ENCODE measurements at regions not wholly inside any gene's neighbourhood (a gene's known extent, or its start where the extent isn't known, plus 50 kb on each side); places are given as distances from the start of the nearest gene placed in this dataset.

DNA sequence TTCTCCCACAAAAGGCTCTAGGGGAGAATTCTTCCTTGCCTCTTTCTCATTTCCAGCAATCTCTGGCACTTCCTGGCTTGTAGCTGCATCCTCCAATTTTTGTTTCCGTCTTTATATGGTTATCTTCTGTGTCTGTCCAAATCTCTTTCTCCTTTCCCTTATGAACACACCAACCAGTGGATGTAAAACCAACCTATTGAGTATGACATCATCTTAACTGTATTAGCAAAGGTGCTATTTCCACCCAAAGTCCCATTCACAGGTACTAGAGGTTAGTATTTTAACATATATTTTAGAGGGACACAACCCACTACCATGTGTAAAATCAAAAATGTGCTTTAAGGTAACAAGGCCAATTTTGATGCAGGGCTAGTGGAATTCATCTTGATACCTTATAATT, 129.0 kb downstream of the RAP2A start:
- WGBS (ENCODE audit: low lambda C conversion rate): 14% methylated on average over 1 of the region's 1 CpG
- no peaks in the 10 kb centered on the region for H3K4me1 ChIP-seq (ENCODE audit: control insufficient read depth in 1 of 2, insufficient read depth in 2 of 2, low read depth in 1 of 2, low read length in 1 of 2)
- no peak overlapping the region for H2AFZ ChIP-seq (ENCODE audit: low read depth)
- no peak overlapping the region for H3K4me2 ChIP-seq
- peaks cover 5% of the 10 kb centered on the region; the same call in 1 of the 2 replicates for H3K27me3 ChIP-seq (ENCODE audit: insufficient read depth)
- DNase-seq: no peak
- no peak overlapping the region for H3K4me3 ChIP-seq (ENCODE audit: low read depth in 2 of 2, low read length in 1 of 2)
- no peaks in the 10 kb centered on the region for H3K9me3 ChIP-seq
- no peaks in the 10 kb centered on the region for H3K36me3 ChIP-seq (replicated peaks in 1 of 2; ENCODE audit: control insufficient read depth in 1 of 2, insufficient read depth in 2 of 2, low read length in 1 of 2)
- H4K20me1 ChIP-seq (ENCODE audit: insufficient read depth): no peaks in the 10 kb centered on the region
- ChIA-PET CTCF (no interaction called here), POLR2A (no interaction called here)
- H3F3A ChIP-seq (replicated peaks; ENCODE audit: insufficient read depth): no peaks in the 10 kb centered on the region
- no peaks in the 10 kb centered on the region for H3K9me2 ChIP-seq
- no peaks in the 10 kb centered on the region for H3K79me2 ChIP-seq (ENCODE audit: insufficient read depth)
- H3K9ac ChIP-seq: no peak overlapping the region
- no peak overlapping the region for H3K27ac ChIP-seq (ENCODE audit: low read depth in 2 of 2, low read length in 1 of 2)
- TF ChIP-seq NFIC (IDR thresholded peaks at IDR 0.05; ENCODE audit: borderline replicate concordance) (no peak), ELF1 (IDR thresholded peaks at IDR 0.05) (no peak), TCF12 (IDR thresholded peaks at IDR 0.05) (no peak)

DNA sequence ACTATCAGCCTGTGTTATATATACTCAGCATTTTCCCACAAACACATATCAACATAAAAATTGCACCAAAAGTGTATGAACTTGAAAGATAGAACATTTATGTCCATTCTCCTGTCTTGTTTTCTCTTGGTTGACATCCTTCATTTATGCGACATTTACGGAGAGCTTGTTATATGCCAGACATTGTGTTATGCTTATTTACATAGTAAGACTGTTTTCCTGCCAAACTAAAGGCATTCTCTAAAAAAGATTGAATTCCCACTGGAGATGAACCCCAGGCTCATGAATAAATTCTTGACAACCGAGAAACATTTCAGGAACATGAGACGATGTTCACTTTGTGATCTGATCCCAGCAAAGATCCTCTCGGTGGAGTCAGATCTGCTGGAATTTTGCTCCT, 131.0 kb downstream of the RAP2A start:
- no peaks in the 10 kb centered on the region; a peak in 1 of 4 replicates for H3K4me1 ChIP-seq (ENCODE audit: control insufficient read depth in 1 of 2, insufficient read depth in 2 of 2, low read depth in 1 of 2, low read length in 1 of 2)
- POLR2A ChIA-PET: no interaction called here
- no peak overlapping the region for H3K9ac ChIP-seq
- no peaks in the 10 kb centered on the region for H3K9me2 ChIP-seq
- no peak overlapping the region for H3K4me2 ChIP-seq
- H3K36me3 ChIP-seq (replicated peaks in 1 of 2; ENCODE audit: control insufficient read depth in 1 of 2, insufficient read depth in 2 of 2, low read length in 1 of 2): no peaks in the 10 kb centered on the region
- no peak overlapping the region for H3K4me3 ChIP-seq (ENCODE audit: low read depth in 2 of 2, low read length in 1 of 2)
- no peak for TF ChIP-seq FOXJ3 (CRISPR knock-in tag; IDR thresholded peaks at IDR 0.05)
- TF ChIP-seq MXI1 (IDR thresholded peaks at IDR 0.05; ENCODE audit: low read depth, low read length): no peak
- TF ChIP-seq YY1 (IDR thresholded peaks at IDR 0.05; ENCODE audit: low read depth): no peak
- no peak for TF ChIP-seq EP300 (IDR thresholded peaks at IDR 0.05; ENCODE audit: borderline replicate concordance in 1 of 2, low read depth in 1 of 2, low read length in 1 of 2)
- TF ChIP-seq NRF1 (IDR thresholded peaks at IDR 0.05; ENCODE audit: low read depth, low read length): no peak
- TF ChIP-seq, protein P1, sequence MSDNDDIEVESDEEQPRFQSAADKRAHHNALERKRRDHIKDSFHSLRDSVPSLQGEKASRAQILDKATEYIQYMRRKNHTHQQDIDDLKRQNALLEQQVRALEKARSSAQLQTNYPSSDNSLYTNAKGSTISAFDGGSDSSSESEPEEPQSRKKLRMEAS (IDR thresholded peaks at IDR 0.05; ENCODE audit: low read depth): no peak
- TF ChIP-seq ELF1 (IDR thresholded peaks at IDR 0.05): no peak
- no peak for TF ChIP-seq TCF12 (IDR thresholded peaks at IDR 0.05)
- no peak for TF ChIP-seq RFX5 (IDR thresholded peaks at IDR 0.05; ENCODE audit: low read length)
- TF ChIP-seq, protein P2, sequence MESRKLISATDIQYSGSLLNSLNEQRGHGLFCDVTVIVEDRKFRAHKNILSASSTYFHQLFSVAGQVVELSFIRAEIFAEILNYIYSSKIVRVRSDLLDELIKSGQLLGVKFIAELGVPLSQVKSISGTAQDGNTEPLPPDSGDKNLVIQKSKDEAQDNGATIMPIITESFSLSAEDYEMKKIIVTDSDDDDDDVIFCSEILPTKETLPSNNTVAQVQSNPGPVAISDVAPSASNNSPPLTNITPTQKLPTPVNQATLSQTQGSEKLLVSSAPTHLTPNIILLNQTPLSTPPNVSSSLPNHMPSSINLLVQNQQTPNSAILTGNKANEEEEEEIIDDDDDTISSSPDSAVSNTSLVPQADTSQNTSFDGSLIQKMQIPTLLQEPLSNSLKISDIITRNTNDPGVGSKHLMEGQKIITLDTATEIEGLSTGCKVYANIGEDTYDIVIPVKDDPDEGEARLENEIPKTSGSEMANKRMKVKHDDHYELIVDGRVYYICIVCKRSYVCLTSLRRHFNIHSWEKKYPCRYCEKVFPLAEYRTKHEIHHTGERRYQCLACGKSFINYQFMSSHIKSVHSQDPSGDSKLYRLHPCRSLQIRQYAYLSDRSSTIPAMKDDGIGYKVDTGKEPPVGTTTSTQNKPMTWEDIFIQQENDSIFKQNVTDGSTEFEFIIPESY (IDR thresholded peaks at IDR 0.05; ENCODE audit: borderline replicate concordance, low read depth): no peak
- TF ChIP-seq JUND (IDR thresholded peaks at IDR 0.05): no peak
- TF ChIP-seq CHD2 (IDR thresholded peaks at IDR 0.05; ENCODE audit: low read length, partially characterized antibody): no peak
- TF ChIP-seq FOSL2 (IDR thresholded peaks at IDR 0.05; ENCODE audit: borderline replicate concordance, low read depth): no peak
- TF ChIP-seq, protein P3, sequence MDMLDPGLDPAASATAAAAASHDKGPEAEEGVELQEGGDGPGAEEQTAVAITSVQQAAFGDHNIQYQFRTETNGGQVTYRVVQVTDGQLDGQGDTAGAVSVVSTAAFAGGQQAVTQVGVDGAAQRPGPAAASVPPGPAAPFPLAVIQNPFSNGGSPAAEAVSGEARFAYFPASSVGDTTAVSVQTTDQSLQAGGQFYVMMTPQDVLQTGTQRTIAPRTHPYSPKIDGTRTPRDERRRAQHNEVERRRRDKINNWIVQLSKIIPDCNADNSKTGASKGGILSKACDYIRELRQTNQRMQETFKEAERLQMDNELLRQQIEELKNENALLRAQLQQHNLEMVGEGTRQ (IDR thresholded peaks at IDR 0.05; ENCODE audit: borderline replicate concordance, low read depth, low read length): no peak
- TF ChIP-seq, protein P4, sequence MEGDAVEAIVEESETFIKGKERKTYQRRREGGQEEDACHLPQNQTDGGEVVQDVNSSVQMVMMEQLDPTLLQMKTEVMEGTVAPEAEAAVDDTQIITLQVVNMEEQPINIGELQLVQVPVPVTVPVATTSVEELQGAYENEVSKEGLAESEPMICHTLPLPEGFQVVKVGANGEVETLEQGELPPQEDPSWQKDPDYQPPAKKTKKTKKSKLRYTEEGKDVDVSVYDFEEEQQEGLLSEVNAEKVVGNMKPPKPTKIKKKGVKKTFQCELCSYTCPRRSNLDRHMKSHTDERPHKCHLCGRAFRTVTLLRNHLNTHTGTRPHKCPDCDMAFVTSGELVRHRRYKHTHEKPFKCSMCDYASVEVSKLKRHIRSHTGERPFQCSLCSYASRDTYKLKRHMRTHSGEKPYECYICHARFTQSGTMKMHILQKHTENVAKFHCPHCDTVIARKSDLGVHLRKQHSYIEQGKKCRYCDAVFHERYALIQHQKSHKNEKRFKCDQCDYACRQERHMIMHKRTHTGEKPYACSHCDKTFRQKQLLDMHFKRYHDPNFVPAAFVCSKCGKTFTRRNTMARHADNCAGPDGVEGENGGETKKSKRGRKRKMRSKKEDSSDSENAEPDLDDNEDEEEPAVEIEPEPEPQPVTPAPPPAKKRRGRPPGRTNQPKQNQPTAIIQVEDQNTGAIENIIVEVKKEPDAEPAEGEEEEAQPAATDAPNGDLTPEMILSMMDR (IDR thresholded peaks at IDR 0.05): no peak
- DNase-seq: no peak
- WGBS (ENCODE audit: low lambda C conversion rate): 75% methylated on average over 5 of the region's 5 CpGs
- CTCF ChIA-PET: no interaction called here
- H3F3A ChIP-seq (replicated peaks; ENCODE audit: insufficient read depth): no peaks in the 10 kb centered on the region
- no peaks in the 10 kb centered on the region for H3K79me2 ChIP-seq (ENCODE audit: insufficient read depth)
- no peaks in the 10 kb centered on the region for H4K20me1 ChIP-seq (ENCODE audit: insufficient read depth)
- H3K27me3 ChIP-seq (ENCODE audit: insufficient read depth): peaks cover 5% of the 10 kb centered on the region; the same call in 1 of the 2 replicates
- H3K27ac ChIP-seq (ENCODE audit: low read depth in 2 of 2, low read length in 1 of 2): no peak overlapping the region
- H3K9me3 ChIP-seq: no peaks in the 10 kb centered on the region
- no peak overlapping the region for H2AFZ ChIP-seq (ENCODE audit: low read depth)
